ENCODE measurements at regions not wholly inside any gene's neighbourhood (a gene's known extent, or its start where the extent isn't known, plus 50 kb on each side); places are given as distances from the start of the nearest gene placed in this dataset.
"Not testable (repeated sequence)": the region's sequence is repeated elsewhere in the genome, so short reads cannot be mapped to it uniquely, and the experiment has no call there.

DNA sequence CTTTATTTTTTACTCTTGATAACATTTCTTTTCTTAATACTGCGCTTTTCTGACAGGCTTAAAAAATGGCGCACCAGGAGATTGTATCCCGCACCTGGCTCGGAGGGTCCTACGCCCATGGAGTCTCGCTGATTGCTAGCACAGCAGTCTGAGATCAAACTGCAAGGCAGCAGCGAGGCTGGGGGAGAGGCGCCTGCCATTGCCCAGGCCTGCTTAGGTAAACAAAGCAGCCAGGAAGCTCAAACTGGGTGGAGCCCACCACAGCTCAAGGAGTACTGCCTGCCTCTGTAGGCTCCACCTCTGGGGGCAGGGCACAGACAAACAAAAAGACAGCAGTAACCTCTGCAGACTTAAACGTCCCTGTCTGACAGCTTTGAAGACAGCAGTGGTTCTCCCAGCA lies 264.2 kb upstream of the EYS start:
- TF ChIP-seq ELF4 (IDR thresholded peaks at IDR 0.05); SUZ12 (IDR thresholded peaks at IDR 0.05); FOXK2 (IDR thresholded peaks at IDR 0.05); LEF1 (IDR thresholded peaks at IDR 0.05; ENCODE audit: borderline replicate concordance); FOXM1 (IDR thresholded peaks at IDR 0.05; ENCODE audit: borderline replicate concordance); NFRKB (IDR thresholded peaks at IDR 0.05); PKNOX1 (IDR thresholded peaks at IDR 0.05): not testable (repeated sequence)
